Keratinocyte (primary cell): ENCODE measurements at regions not wholly inside any gene's neighbourhood (a gene's known extent, or its start where the extent isn't known, plus 50 kb on each side); places are given as distances from the start of the nearest gene placed in this dataset.
"Not testable (repeated sequence)": the region's sequence is repeated elsewhere in the genome, so short reads cannot be mapped to it uniquely, and the experiment has no call there.

Experiments
- EZH2 ChIP-seq: IDR thresholded peaks from one replicate; pipeline ENCODE4 v1.6.1; 2012; ENCODE audit warnings: inconsistent platforms, mild to moderate bottlenecking, low read length, moderate library complexity
- TF ChIP-seq, protein P1 (sequence below), 3 experiments: IDR thresholded peaks in 1 of 3; conservative IDR thresholded peaks in 1 of 3; optimal IDR thresholded peaks in 1 of 3; 2 replicates in 2 of 3; 3 replicates in 1 of 3; pipeline versions ENCODE3 to v1.5.1; 2011; ENCODE audit warnings: low read length in 3 of 3, mild to moderate bottlenecking in 3 of 3, moderate library complexity in 2 of 3, control low read depth in 1 of 3, inconsistent platforms in 1 of 3; ENCODE audit not compliant: insufficient read depth in 2 of 3; ENCODE audit errors: extremely low read depth in 1 of 3

DNA sequence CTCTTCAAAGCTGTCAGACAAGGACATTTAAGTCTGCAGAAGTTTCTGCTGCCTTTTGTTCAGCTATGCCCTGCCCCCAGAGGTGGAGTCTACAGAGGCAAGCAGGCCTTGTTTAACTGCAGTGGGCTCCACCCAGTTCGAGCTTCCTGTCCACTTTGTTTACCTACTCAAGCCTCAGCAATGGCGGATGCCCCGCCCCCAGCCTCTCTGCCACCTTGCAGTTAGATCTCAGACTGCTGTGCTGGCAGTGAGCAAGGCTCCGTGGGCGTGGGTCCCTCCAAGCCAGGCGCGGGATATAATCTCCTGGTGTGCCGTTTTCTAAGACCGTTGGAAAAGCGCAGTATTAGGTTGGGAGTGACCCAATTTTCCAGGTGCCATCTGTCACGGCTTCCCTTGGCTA is 144.5 kb upstream of the GOT2 start:
- TF ChIP-seq, protein P1, sequence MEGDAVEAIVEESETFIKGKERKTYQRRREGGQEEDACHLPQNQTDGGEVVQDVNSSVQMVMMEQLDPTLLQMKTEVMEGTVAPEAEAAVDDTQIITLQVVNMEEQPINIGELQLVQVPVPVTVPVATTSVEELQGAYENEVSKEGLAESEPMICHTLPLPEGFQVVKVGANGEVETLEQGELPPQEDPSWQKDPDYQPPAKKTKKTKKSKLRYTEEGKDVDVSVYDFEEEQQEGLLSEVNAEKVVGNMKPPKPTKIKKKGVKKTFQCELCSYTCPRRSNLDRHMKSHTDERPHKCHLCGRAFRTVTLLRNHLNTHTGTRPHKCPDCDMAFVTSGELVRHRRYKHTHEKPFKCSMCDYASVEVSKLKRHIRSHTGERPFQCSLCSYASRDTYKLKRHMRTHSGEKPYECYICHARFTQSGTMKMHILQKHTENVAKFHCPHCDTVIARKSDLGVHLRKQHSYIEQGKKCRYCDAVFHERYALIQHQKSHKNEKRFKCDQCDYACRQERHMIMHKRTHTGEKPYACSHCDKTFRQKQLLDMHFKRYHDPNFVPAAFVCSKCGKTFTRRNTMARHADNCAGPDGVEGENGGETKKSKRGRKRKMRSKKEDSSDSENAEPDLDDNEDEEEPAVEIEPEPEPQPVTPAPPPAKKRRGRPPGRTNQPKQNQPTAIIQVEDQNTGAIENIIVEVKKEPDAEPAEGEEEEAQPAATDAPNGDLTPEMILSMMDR (optimal IDR thresholded peaks at IDR 0.05 in 1 of 3, IDR thresholded peaks at IDR 0.05 in 1 of 3, conservative IDR thresholded peaks at IDR 0.05 in 1 of 3; ENCODE audit: extremely low read depth in 1 of 3, insufficient read depth in 2 of 3, low read length in 3 of 3), result not testable (repeated sequence)
- not testable (repeated sequence) for TF ChIP-seq EZH2
